A549 (cell line): ENCODE measurements at regions not wholly inside any gene's neighbourhood (a gene's known extent, or its start where the extent isn't known, plus 50 kb on each side); places are given as distances from the start of the nearest gene placed in this dataset.

Source experiments
- ATAC-seq, 2 experiments: fragments of 200-7000 bp in 1 of 2; fragments of >200 bp in 1 of 2; cut with Nextera tagmentation in 1 of 2; cut with Tn5 transposase in 1 of 2; 3 replicates each; pipeline versions ENCODE4 v1.8.0 to v1.9.1; 2018 to 2020; ENCODE audit warnings: mild to moderate bottlenecking in 1 of 2, moderate library complexity in 1 of 2
- CTCF ChIA-PET: fragments of 300-600 bp; sonication (Branson Sonifier 250); formaldehyde crosslinking; extraction: SDS; loops from one replicate; lab custom pipeline; 2021; ENCODE audit warnings: antibody characterized with exemption, inconsistent platforms; lab: Yijun Ruan, JAX
- POLR2A ChIA-PET: fragments of 350-600 bp; formaldehyde crosslinking; extraction: SDS; loops from one replicate; lab custom pipeline; 2021; ENCODE audit warnings: antibody characterized with exemption, inconsistent platforms; lab: Yijun Ruan, JAX
- DNase-seq, 2 experiments: peaks; one replicate each; pipeline versions ENCODE4 v3.0.0 to v3.0.0-alpha.2; 2011 to 2016; ENCODE audit warnings: low read depth in 1 of 2, low spot score in 1 of 2
- FAIRE-seq: peaks from 2 replicates; lab custom pipeline; 2011; peaks lifted over from hg19 to GRCh38; lab: Jason Lieb, UNC
- H3K27ac ChIP-seq, 2 experiments: fragments of >200 bp; sonication (Bioruptor Twin); formaldehyde crosslinking; 3 replicates each; pipeline ENCODE4 v1.5.1; 2016 to 2017
- H3K4me1 ChIP-seq: fragments of >200 bp; sonication (Bioruptor Twin); formaldehyde crosslinking; 3 replicates; pipeline ENCODE4 v1.6.1; 2016
- H3K4me2 ChIP-seq: fragments of >200 bp; sonication (Bioruptor Twin); formaldehyde crosslinking; 3 replicates; pipeline ENCODE4 v1.6.1; 2016
- H3K4me3 ChIP-seq: fragments of >200 bp; sonication (Bioruptor Twin); formaldehyde crosslinking; 3 replicates; pipeline ENCODE4 v1.5.1; 2016
- H3K9me3 ChIP-seq: fragments of >200 bp; sonication (Bioruptor Twin); formaldehyde crosslinking; 3 replicates; pipeline ENCODE4 v1.6.1; 2016
- CBX2 ChIP-seq: fragments of 200-600 bp; sonication (generic); IDR thresholded peaks from 2 replicates; pipeline ENCODE4 v1.6.1; 2016; ENCODE audit warnings: low read depth, mild to moderate bottlenecking, borderline replicate concordance
- CHD4 ChIP-seq: fragments of 200-600 bp; sonication (generic); IDR thresholded peaks from 2 replicates; pipeline ENCODE4 v1.6.1; 2016; ENCODE audit warnings: antibody characterized with exemption, mild to moderate bottlenecking, borderline replicate concordance
- EHMT2 ChIP-seq: fragments of 200-600 bp; sonication (generic); IDR thresholded peaks from 2 replicates; pipeline ENCODE4 v1.6.1; 2016; ENCODE audit warnings: antibody characterized with exemption, low read depth, mild to moderate bottlenecking, moderate library complexity
- EP300 ChIP-seq, 2 experiments: fragments of >200 bp; sonication (Bioruptor Twin); formaldehyde crosslinking; IDR thresholded peaks; 2 replicates in 1 of 2; 3 replicates in 1 of 2; pipeline ENCODE4 v1.6.1; 2016 to 2017
- FOSB ChIP-seq: fragments of 250-450 bp; sonication (Bioruptor Pico); IDR thresholded peaks from 2 replicates; pipeline ENCODE4 v1.5.0; 2020; ENCODE audit warnings: mild to moderate bottlenecking, moderate library complexity
- FOSL2 ChIP-seq, 2 experiments: fragments of 450-650 bp in 1 of 2; fragments of >200 bp in 1 of 2; sonication (Bioruptor Twin) in 1 of 2; formaldehyde crosslinking; IDR thresholded peaks; 2 replicates each; pipeline versions ENCODE4 v1.5.0 to v1.6.1; 2016 to 2020; ENCODE audit warnings: mild to moderate bottlenecking in 1 of 2, moderate library complexity in 1 of 2
- FOXS1 ChIP-seq: fragments of 250-450 bp; sonication (Bioruptor Pico); IDR thresholded peaks from 2 replicates; pipeline ENCODE4 v1.5.0; 2020; ENCODE audit warnings: mild to moderate bottlenecking, moderate library complexity
- GATA3 ChIP-seq: IDR thresholded peaks from 2 replicates; pipeline ENCODE4 v1.6.1; 2012; ENCODE audit warnings: borderline replicate concordance
- HOXB5 ChIP-seq: fragments of 250-450 bp; sonication (Bioruptor Pico); IDR thresholded peaks from 2 replicates; pipeline ENCODE4 v1.5.0; 2020; ENCODE audit warnings: mild to moderate bottlenecking, moderate library complexity
- JUNB ChIP-seq: fragments of >200 bp; sonication (Bioruptor Twin); formaldehyde crosslinking; IDR thresholded peaks from 2 replicates; pipeline ENCODE4 v1.6.1; 2016
- KDM5A ChIP-seq: fragments of 200-600 bp; sonication (generic); IDR thresholded peaks from 2 replicates; pipeline ENCODE4 v1.6.1; 2016; ENCODE audit warnings: antibody characterized with exemption, mild to moderate bottlenecking
- PHF8 ChIP-seq: fragments of 200-600 bp; sonication (generic); IDR thresholded peaks from 2 replicates; pipeline ENCODE4 v1.6.1; 2016; ENCODE audit warnings: low read depth, mild to moderate bottlenecking, antibody characterized with exemption, moderate library complexity, borderline replicate concordance
- RAD21 ChIP-seq, 2 experiments: fragments of >200 bp in 1 of 2; sonication (Bioruptor Twin) in 1 of 2; formaldehyde crosslinking in 1 of 2; IDR thresholded peaks in 1 of 2; conservative IDR thresholded peaks in 1 of 2; 2 replicates in 1 of 2; 3 replicates in 1 of 2; pipeline ENCODE4 v1.6.1; 2012 to 2018; ENCODE audit warnings: inconsistent platforms in 1 of 2
- REST ChIP-seq: fragments of 200-600 bp; sonication (generic); IDR thresholded peaks from 2 replicates; pipeline ENCODE4 v1.6.1; 2016; ENCODE audit warnings: antibody characterized with exemption, mild to moderate bottlenecking, moderate library complexity
- TFCP2L1 ChIP-seq: fragments of 250-450 bp; sonication (Bioruptor Pico); IDR thresholded peaks from 2 replicates; pipeline ENCODE4 v1.5.0; 2021; ENCODE audit warnings: mild to moderate bottlenecking
- TP53 ChIP-seq: fragments of 250-450 bp; sonication (Bioruptor Pico); IDR thresholded peaks from 2 replicates; pipeline ENCODE4 v1.5.0; 2021; ENCODE audit warnings: mild to moderate bottlenecking, moderate library complexity
- ZSCAN20 ChIP-seq: fragments of 250-450 bp; sonication (Bioruptor Pico); IDR thresholded peaks from 2 replicates; pipeline ENCODE4 v1.8.0; 2022; ENCODE audit warnings: mild to moderate bottlenecking, moderate library complexity
- WGBS: methylation state at CpG from one replicate; pipeline ENCODE4 v1.1.6; 2017; ENCODE audit errors: missing lambda C conversion rate; 5-methylcytosine and 5-hydroxymethylcytosine counted together
- small RNA-seq, 6 experiments: library from RNA; depleted of rRNA; stranded (forward); fragments of <200 nt; gene quantifications; one replicate each; pipeline ENCODE3, GENCODE V24; 2012

- TF ChIP-seq PHF8 (no peak), CBX2 (no peak), ZSCAN20 (CRISPR knock-in tag) (no peak), TFCP2L1 (CRISPR knock-in tag) (no peak), RAD21 (conservative IDR thresholded peaks at IDR 0.05 in 1 of 2, IDR thresholded peaks at IDR 0.05 in 1 of 2) (no peak), HOXB5 (no peak)
- TF ChIP-seq, all 56 proteins: peak for 0
Measured at GRCh38 chr1:57475366-57475765, 51.5 kb upstream of the DAB1 start (continued).

- no peak overlapping the region for H3K4me2 ChIP-seq
- POLR2A ChIA-PET: no interaction called here
- TF ChIP-seq EP300 (IDR thresholded peaks at IDR 0.05) (no peak), FOSL2 (IDR thresholded peaks at IDR 0.05) (no peak), FOSL2 (CRISPR knock-in tag; IDR thresholded peaks at IDR 0.05) (no peak), EHMT2 (no peak), TFCP2L1 (CRISPR knock-in tag) (no peak), FOXS1 (CRISPR knock-in tag) (no peak), GATA3 (no peak), TP53 (CRISPR knock-in tag) (no peak), KDM5A (no peak), REST (no peak), HOXB5 (no peak), JUNB (no peak), FOSB (CRISPR knock-in tag) (no peak), CHD4 (no peak)
- H3K9me3 ChIP-seq: no peaks in the 10 kb centered on the region
- no peak for ATAC-seq
- H3K4me1 ChIP-seq: no peaks in the 10 kb centered on the region
- H3K4me3 ChIP-seq: no peak overlapping the region
- no peak for FAIRE-seq
- no peak for DNase-seq
- H3K27ac ChIP-seq: no peak overlapping the region
- CTCF ChIA-PET: no interaction called here
- 18% methylated on average over 4 of the region's 4 CpGs for WGBS
Measured at GRCh38 chr1:57474137-57474750, 50.4 kb upstream of the DAB1 start.

Small RNAs in the stretch of these regions (small RNA-seq; reads per million reads assigned to genes)
- gene AL445193.1: 0 reads per million in 6 experiments
